GM18867 (cell line): ENCODE measurements at regions not wholly inside any gene's neighbourhood (a gene's known extent, or its start where the extent isn't known, plus 50 kb on each side); places are given as distances from the start of the nearest gene placed in this dataset.
"Not testable (repeated sequence)": the region's sequence is repeated elsewhere in the genome, so short reads cannot be mapped to it uniquely, and the experiment has no call there.

ENCODE experiments used
- ATAC-seq: cut with Tn5 transposase; IDR thresholded peaks from one replicate; pipeline ENCODE4 v1.9.1; 2021; ENCODE audit warnings: mild to moderate bottlenecking, moderate library complexity; ENCODE audit not compliant: unreplicated experiment

- not testable (repeated sequence) for ATAC-seq
Observed at GRCh38 chr2:132220589-132220988, 58.8 kb upstream of the ANKRD30BL start.

- ATAC-seq = not testable (repeated sequence)
Observed at GRCh38 chr2:132221886-132222285, 60.1 kb upstream of the ANKRD30BL start.

GRCh38 chr2:132252191-132252893 lies 90.6 kb upstream of the ANKRD30BL start:
- no peak for ATAC-seq

DNA sequence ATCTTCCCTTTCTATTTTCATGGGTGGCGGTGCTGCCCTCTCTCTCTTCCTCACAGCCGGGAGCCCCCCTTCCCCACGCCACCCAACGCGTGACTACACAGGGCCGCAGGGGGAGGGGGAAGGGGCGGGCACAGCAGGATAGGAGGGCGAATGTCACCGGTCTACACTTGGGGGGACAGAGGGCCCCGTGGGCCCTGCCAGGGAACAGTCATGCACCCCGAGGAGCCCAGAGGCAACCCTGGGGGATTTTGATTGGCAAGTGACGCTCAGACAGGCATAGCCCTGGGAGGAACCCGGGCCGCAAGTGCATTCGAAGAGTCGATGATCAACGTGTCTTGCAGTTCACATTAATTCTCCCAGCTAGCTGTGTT lies 91.1 kb upstream of the ANKRD30BL start:
- ATAC-seq = no peak

- no peak for ATAC-seq
Observed at GRCh38 chr2:132253496-132254305, 91.9 kb upstream of the ANKRD30BL start.

DNA sequence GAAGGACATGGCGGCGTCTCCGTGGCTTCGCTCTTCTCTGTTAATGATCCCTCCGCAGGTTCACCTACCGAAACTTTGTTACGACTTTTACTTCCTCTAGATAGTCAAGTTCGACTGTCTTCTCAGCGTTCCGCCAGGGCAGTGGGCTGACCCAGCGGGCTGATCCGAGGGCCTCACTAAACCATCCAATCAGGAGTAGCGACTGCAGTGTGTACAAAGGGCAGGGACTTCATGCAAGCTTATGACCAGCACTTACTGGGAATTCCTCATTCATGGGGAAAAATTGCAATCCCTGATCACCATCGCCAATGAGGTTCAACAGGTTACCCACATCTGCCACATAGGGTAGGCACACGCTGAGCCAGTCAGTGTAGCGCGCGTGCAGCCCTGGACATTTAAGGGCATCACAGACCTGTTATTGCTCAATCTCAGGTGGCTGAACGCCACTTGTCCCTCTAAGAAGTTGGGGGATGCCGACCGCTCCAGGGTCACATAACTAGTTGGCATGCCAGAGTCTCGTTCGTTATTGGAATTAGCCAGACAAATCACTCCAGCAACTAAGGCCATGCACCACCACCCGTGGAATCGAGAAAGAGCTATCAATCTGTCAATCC lies 92.7 kb upstream of the ANKRD30BL start:
- not testable (repeated sequence) for ATAC-seq

- no peak for ATAC-seq
Observed at GRCh38 chr2:132255714-132256113, 94.0 kb upstream of the ANKRD30BL start.

- ATAC-seq = no peak
Observed at GRCh38 chr2:132256251-132256902, 94.6 kb upstream of the ANKRD30BL start.

DNA sequence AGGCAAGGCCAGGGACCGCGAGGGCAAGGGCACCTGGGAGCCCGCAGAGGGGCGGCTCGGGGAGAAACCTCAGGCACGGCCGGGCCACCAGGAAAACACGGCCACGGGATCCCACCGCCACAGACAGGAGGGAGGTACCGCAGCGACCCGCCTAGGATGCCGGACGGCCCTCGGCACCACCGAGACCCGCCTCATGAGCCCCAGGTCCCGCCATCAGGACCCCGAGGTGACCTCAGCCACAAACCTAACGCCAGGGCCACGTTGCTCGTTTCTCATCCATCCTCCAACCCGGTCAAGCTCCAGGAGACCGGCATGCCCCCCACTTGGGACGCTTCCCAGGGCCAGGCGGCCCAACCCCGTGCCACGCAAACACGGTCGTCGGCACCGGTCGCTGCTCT lies 95.2 kb upstream of the ANKRD30BL start:
- ATAC-seq = not testable (repeated sequence)

GRCh38 chr2:132257301-132258171 lies 95.8 kb upstream of the ANKRD30BL start:
- not testable (repeated sequence) for ATAC-seq

DNA sequence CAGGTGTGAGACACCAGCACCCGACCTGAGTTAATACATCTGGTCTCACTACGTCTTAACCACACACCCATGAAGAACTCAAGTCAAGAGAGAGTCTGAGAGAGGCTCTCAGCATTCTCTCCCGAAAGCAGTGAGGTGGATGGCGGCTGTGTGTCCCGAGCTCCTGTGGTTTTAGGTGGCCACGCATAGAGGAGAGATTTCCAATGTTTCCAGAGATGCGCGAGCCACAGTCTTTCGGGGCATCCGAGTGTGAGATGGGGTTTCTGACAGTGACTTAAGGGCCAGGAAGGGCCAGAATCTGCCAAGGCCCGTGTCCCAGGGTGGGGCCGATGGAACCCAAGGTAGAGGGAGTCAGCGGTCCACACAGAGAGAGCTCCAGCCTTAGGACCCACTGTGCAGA lies 97.5 kb upstream of the ANKRD30BL start:
- not testable (repeated sequence) for ATAC-seq

- ATAC-seq = not testable (repeated sequence)
Observed at GRCh38 chr2:132265595-132265994, 103.8 kb upstream of the ANKRD30BL start.

DNA sequence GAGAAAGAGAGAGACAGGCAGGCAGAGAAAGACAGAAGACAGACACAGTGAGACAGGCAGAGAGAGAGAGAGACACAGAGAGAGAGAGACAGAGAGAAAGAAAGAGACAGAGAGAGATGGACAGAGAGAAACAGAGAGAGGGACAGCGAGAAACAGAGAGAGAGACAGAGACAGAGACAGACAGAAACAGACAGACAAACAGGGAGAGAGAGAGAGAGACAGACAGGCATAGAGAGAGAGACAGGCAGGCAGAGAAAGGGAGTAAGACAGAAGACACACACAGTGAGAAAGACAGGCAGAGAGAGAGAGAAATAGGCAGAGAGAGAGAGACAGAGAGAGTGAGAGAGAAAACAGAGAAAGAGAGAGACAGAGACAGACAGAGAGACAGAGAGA lies 105.3 kb upstream of the ANKRD30BL start:
- ATAC-seq = no peak

DNA sequence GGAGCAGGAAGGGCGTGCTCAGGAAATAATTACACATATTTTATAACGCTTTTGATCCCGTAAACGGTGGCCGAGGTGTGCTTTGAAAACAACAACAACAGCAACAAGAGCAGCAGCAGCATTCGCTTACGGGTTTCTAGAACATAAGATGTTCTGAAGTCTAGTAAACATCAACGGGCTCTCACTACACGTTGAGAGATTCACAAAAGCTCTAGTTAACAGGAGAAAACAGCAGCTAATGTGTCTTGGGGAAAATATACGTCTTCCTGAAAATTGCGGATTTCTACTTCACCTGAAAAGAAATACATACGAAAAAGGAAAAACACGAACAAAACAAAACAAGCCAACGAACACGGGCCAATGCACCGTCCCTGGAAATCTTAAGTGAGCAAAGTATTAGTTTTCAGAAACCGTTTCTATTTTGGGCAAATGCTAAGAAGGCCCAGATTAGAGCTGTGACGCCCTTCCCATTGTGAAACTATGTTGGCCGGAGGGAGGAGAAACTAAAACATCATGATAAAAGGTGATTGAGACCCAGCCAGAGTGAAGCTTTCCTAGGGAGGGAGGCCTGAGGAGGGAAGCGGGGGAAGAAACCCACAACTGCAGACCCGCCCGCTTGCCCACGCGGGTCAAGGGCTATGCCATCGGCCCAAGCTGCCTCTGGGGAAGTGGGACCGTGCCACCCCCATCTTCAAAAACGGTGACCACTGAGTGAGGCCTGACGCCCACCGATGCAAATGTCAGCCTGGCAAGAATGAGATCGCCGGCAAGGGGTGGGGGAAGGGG lies 105.9 kb upstream of the ANKRD30BL start:
- ATAC-seq = not testable (repeated sequence)

GRCh38 chr2:132268284-132268976 lies 106.7 kb upstream of the ANKRD30BL start:
- peak; percentile 49 for ATAC-seq

- no peak for ATAC-seq
Observed at GRCh38 chr2:132268977-132269523, 107.3 kb upstream of the ANKRD30BL start.

- no peak for ATAC-seq
Observed at GRCh38 chr2:132270255-132270654, 108.5 kb upstream of the ANKRD30BL start.

DNA sequence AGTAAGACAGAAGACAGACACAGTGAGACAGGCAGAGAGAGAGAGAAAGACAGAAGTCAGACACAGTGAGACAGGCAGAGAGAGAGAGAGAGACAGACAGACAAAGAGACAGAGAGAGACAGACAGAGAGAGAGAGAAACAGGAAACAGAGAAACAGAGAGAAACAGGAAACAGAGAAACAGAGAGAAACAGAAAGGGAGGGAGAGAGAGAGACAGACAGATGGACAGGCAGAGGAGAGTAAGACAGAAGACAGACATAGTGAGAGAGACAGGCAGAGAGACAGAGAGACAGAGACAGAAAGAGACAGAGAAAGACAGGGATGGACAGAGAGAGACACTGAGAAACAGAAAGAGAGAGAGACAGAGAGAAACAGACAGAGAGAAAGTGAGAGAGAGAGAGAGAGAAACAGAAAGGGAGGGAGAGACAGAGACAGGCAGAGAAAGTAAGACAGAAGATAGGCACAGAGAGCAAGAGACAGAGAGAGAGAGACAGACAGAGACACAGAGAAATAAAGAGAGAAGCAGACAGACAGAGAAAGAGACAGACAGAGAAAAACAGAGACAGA lies 109.3 kb upstream of the ANKRD30BL start:
- ATAC-seq = no peak
